Glomerular visceral epithelial cell (primary cell): ENCODE measurements at regions not wholly inside any gene's neighbourhood (a gene's known extent, or its start where the extent isn't known, plus 50 kb on each side); places are given as distances from the start of the nearest gene placed in this dataset.
A peak's percentile ranks its signal among the peaks of the same experiment; 100 is the strongest.
"Not testable (repeated sequence)": the region's sequence is repeated elsewhere in the genome, so short reads cannot be mapped to it uniquely, and the experiment has no call there.

Experiments
- DNase-seq: peaks from one replicate; pipeline ENCODE4 v3.0.0-alpha.2; 2016; ENCODE audit errors: extremely low spot score

DNA sequence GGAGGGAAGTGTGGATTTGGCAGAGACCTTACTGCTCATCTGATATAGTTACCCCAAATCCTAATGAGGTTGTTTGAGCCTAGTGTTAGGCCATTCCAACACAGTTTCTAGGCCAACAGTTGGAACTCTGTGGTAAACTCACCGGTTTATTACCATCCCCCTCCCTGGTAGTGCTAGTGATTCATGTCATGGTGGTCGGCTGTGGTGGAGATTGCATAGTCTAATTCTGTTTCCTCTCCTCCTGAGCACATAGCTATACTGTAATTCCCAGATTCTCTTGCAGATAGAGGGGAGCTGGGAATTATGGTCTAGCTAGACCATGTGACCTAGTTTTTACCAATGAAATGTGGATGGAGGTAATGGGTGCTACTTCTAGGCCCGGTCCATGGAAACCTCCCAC is 123.7 kb upstream of the KIF26B start:
- peak; percentile 24 for DNase-seq

DNA sequence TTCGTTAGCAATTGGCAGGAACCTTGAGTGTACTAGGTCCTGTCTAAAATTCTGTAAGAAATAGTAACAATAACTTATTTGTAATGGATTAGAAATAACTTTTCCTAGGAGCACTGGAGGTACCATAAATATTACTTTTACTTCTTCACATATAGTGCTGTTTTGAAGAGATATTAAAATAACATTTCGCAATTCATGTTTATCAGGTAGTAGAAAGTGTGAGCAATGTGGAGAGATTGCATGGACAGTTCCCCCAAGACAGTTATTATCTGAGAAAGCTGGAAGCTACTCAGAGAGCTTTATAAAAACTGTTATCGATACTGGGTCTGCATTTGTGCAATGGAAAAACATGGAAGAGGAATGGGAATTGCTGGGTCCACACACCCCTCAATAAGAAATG is 128.5 kb upstream of the KIF26B start:
- no peak for DNase-seq

DNA sequence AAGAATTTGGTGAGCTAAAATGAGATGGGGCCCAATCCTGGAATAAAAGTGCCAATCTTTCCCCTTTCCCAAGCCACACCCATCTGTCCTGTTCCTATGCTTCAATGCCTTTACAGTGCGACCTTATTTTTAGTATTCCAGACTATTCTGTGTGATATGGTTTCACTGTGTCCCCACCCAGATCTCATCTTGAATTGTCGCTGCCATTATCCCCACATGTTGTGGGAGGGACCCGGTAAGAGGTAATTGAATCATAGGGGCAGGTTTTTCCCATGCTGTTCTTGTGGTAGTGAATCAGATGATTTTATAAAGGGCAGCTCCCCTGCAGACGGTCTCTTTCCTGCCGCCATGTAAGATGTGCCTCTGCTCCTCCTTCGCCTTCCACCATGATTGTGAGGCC is 129.3 kb upstream of the KIF26B start:
- DNase-seq: no peak

DNA sequence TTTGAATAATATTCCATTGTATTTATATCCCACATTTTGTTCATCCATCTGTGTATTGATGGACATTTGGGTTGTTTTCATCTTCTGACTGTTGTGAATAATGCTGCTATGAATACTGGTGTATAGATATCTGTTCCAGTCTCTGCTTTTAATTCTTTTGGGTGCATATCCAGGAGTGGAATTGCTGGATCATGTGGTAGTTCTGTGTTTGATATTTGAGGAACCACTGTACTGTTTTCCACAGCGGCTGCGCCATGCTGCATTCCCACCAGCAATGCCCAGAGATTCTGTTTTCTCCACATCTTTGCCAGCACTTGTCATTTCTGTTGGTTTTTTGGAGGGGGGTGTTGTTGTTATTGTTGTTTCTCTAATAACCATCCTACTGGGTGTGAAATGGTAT is 131.6 kb upstream of the KIF26B start:
- DNase-seq: no peak

DNA sequence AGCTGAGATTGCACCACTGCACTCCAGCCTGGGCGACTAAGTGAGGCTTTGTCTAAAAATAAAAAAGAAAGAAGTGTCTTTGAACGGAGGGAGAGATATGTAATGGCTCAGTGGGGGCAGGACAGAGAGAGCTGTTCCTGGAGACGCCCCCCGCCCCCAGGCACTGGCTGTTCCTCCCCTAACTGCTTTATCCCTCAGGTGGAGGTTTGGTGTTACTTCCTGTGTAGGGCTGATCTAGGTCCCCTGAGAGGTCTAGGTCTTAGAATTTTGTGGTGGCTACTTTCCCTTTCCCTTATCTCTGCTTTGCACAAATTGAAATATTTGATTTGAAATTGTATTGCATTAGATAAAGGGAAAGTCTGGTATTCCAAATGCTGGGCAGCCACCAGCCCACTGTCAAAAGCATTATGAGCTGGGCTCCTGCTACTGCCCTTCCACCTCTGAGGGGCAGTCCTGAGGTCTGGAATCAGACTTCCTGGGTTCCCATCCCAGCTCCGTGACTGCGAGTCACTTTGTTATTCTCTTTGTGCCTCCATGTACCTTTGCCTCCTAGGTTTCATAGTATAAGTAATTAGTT is 134.8 kb upstream of the KIF26B start:
- DNase-seq: no peak

DNA sequence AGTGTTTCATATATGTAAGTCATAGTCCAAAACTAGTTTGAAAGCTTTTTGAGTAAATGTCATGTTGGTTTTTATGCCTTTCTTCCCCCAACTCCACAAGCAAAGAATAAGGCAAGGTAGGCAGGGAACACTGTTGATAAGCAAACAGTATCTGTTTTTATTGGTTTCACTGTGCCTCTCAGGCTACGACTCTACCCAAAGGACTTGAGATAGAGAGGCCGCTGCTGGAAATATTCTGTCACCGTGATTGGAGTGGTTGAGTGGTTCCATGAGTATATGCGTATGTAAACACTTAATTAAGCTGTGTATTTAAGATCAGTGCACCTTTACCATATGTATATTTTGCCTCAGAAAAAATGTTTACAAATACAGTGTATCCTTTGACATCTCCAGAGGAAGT is 138.1 kb upstream of the KIF26B start:
- DNase-seq: no peak

DNA sequence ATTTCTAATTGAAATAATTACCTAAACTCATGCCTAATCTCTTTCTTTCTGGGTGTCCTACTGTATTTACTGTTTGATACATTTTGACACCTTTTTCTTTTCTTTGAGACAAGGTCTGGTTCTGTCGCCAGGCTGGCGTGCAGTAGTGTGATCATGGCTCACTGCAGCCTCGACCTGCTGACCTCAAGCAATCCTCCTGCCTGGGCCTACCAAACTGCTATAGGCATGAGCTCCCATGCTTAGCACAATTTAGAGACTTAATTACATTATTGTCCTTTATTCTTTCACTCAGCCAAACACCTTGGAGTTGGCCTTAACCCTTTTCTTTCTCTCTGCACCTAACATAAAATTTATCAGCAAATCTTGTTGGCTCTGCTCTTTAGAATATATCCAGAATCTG is 139.8 kb upstream of the KIF26B start:
- no peak for DNase-seq

DNA sequence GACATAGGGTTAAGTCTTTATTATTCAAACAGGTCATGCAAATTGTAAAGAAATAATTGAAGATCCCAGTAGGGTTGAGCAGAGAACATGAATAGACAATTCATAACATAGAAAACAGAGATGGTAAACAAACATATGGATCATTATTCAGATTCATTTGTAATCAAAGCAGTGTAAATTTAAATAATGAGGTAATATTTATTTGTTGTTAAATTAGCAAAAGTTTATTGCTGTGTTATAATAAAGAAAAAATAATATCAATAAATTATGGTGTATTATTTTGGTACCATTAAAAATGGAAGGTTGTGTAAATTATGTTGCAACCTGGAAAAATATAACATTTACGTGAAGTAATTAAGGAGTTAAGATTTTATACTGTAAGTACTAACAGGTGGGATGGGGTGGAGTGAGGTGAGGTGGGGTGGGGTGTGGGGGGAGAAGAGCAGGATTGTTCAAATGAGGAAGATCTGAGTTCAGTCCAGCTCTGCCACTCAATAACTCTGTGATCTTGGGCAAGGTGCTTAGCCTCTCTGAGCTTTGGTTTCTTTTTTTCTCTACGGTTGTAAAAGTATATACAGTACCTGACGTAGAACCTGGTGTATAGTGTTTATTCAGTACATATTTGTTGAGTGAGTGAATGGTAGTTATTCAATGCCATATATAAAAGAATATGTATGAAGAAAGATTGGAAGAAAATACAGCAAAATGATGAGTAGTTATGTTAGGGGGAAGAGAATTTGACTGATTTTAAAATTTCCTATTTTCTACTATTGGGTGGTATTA is 140.3 kb upstream of the KIF26B start:
- no peak for DNase-seq

DNA sequence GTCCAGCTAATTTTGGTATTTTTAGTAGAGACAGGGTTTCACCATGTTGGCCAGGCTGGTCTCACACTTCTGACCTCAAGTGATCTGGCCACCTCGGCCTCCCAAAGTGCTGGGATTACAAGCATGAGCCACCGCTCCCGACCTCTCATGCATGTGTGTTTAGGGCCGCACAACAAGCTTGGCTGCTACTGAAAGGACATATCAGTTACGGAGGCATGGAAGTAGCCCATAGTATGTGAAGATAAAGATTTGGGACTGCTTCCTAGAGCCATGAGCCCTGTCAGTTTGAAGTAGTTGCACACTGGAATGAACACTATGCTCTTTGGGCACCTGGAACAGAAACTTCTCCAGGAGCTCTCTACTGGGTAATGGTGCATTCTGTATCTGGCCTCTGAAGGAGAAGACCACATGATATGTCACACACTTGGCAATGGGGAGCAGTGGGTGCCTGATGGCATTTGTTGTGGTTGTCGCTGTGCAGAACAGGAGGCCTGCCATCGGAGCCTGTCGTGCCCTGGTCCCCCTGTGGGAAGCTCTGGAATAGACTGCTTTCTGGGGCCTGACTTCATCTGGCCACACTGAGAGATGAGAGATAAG is 144.7 kb upstream of the KIF26B start:
- DNase-seq: no peak

DNA sequence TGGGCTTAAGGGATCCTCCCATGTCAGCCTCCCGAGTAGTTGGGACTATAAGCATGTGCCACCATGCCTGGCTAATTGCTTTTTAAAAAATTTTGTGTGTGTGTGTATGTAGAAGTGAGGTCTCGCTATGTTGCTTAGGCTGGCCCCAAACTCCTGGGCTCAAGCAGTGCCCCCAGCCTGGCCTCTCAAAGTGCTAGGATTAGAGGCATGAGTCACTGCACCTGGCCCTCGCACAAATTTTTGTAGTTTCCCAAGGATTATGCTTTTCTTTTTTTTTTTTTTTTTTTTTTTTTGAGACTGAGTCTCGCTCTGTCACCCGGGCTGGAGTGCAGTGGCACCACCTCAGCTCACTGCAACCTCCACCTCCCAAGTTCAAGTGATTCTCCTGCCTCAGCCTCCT is 144.4 kb upstream of the HNRNPU start:
- no peak for DNase-seq

DNA sequence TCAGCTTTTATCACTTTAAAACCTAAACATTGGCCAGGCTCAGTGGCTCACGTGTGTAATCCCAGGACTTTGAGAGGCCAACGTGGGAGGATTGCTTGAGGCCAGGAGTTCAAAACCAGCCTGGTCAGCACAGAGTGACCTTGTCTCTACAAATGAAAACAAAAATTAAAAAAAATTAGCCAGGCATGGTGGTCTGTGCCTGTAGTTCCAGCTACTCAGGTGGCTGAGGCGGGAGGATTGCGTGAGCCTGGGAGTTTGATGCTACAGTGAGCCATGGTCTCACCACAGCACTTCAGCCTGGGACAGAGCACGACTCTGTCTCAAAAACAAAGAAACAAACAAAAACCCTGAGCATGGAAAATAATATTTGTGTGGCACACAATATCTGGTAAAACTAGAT is 143.5 kb upstream of the HNRNPU start:
- DNase-seq: no peak

DNA sequence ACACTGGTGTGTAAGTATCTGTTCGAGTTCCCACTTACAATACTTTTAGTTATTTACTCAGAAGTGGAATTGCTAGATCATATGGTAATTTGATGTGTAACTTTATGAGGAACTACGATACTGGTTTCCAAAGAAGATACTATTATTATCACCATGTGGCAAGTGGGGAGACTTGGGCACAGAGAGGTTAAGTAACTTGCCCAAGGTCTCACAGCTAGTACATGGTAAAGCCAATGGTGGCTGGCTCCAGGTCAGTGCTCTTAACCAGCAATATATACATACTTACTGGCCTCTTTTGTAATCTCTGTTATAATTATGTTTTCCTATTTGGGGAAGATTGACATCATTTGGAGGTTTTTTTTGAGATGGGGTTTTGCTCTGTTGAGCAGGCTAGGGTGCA is 138.9 kb upstream of the HNRNPU start:
- no peak for DNase-seq

DNA sequence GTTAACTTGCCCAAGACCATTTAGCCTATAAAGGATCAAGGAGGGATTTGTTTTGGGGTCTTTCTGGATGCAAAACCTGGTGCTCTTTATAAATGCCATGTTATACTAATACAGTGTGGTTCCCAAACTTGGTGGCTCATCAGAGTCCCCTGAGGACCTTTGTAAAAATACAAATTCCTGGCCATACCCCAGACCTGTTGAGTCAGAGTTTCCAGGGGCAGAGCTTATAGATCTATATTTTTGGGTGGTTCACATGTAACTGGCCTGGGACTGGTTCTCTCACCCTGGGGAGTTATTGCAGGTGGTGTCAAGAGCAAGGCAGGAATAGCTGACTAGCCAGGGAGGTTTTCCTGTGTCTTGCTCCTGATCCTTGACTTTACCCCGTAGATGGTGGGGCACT is 136.9 kb upstream of the HNRNPU start:
- no peak for DNase-seq

DNA sequence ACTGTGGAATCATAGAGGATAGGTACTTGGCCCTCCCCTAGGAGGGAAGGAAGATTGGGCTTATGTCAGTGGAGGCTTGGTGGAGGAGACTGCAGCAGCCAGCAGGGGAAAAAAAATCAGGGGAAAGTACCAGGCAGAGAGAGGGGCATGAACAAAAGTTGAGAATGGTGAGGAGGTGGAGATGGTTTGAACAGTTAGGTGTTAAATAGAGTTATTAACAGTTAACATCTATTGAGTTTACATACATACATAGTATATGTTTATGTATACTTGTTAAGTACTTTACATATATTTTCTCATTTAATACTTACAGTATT is 136.5 kb upstream of the HNRNPU start:
- no peak for DNase-seq

DNA sequence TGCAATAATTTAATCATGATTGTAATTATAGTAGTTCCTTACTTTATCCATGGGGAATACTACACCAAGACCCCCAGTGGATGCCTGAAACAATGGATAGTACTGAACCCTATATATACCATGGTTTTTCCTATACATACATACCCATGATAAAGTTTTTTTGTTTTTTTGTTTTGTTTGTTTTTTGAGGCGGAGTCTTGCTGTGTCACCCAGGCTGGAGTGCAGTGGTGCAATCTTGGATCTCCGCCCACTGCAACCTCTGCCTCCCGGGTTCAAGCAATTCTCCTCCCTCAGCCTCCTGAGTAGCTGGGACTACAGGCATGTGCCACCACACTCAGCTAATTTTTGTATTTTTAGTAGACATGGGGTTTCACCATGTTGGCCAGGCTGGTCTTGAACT is 135.3 kb upstream of the HNRNPU start:
- not testable (repeated sequence) for DNase-seq

DNA sequence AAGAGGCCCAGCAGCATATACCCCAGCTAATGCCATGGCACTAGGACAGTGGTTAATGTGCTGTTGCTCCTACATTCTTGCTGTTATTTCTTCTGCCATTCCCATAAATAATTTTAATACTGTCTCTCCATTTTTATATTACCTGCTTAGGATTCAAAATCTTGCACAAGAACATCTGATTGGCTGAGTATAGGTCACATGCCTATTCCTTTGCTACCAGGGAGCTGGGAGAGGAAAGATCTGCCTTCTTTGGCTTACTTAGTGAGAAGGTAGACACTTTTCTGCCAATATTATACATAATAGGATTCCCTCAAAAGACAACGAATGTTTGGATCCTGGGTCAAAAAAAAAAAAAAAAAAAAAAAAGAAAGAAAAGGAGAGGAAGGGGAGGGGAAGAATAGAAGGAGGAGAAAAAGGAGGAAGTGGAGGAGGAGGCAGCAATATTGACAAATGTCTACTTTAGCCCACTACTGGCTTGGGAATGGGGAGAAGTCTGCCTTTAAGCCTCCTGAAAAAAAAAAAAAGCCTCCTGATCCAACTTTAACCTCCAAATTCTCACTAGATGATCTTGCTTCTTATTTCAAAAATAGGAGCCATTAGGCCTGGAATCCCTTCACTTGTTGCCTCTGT is 134.5 kb upstream of the HNRNPU start:
- DNase-seq: no peak

DNA sequence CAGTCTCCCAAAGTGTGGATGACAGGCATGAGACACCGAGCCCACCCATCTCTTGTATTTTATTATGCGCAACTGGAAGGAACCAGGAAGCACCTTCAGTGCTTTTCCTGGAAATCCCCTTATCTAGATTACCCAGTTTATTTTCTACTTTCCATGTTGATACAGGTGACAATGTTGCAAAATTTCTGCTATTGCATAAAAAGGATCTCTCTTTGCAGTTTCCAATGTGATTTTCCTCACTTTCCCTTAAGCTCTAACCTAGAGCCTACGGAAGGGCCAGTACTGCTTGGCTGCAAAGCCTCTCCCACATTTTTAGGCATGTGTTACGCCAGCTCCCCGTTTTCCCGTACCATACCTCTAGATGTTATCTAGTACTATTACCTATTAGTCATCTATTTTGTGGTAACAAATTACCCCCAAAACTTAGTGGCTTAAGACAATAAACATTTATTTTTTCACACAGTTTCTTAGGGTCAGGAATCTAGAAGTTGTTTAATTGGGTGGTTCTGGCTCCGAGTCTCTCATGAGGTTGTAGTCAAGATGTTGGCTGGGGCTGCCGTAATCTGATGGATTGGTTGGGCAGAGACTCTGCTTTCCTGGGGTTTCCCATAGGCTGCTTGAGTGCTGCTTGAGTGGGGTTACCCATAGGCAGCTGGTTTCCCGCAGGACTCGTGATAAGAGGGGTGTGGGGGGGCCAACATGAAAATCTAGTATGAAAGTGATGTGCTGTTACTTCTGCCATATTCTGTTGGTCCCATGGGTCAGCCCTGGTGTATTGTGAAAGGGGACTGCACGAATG is 131.5 kb upstream of the HNRNPU start:
- no peak for DNase-seq

DNA sequence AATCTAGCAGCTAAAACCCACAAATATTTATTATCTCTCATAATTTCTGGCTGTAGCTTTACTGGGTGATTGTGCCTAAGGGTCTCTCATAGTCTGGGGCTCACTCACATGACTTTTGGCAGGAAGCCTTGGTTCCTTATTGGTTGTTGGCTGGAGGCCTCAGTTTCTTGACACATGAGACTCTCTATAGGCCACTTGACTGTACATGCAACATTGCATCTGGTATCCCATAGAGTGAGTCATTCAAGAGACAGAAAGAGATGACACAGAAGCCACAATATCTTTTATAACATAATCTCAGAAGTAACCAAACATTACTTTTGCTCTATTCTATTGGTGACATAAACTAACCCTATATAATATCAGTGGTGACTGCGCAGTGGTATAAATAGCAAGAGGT is 128.5 kb upstream of the HNRNPU start:
- no peak for DNase-seq

DNA sequence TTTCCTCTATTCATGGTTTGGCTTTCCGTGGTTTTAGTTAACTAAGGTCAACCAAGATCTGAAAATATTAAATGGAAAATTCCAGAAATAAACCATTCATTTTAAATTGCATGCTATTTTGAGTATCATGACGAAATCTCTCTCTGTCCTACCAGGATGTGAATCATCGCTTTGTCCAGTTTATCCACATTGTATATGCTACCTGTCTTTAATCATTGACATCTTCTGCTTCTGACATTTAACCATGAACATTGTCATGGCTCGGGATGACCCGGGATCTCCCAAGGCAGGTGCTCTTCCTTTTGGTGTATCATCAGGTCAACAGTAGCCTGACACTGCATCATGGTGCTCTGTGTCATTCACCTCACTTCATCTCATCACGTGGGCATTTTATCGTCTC is 125.5 kb upstream of the HNRNPU start:
- DNase-seq: peak; percentile 63

DNA sequence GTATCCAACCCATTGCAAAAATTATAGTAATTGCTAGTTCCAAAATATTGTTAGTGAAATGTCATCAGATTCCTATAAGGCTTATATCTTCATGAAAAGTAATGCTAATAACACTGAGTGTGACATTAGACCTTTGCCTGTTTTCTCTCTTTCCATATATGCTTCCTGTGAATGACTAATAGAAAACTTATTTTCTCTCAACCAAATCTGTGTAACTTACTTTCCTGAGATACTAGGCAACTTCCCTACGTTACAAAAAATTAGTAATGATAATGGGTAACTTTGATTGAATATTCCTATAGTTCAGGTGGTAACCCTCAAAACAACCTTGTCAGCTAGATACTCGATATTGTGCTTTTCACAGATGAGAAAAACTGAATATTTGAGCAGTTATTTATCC is 124.2 kb upstream of the HNRNPU start:
- no peak for DNase-seq

DNA sequence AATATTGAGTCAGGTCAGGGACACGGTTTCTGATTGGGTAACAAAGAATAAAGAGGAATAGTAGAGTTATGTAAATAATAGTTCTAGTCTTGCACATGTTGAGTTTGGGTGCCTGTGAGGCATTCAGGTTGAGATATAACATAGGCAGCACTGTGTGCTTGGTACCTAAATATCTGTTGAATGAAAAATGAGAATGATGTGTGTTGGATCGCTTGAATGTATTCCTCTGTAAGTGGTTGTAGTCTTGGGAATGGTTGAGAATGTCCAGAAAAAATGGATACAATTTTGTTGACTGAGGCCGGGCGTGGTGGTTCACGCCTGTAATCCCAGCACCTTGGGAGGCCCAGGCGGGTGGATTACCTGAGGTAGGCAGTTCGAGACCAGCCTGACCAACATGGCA is 116.3 kb upstream of the HNRNPU start:
- no peak for DNase-seq

DNA sequence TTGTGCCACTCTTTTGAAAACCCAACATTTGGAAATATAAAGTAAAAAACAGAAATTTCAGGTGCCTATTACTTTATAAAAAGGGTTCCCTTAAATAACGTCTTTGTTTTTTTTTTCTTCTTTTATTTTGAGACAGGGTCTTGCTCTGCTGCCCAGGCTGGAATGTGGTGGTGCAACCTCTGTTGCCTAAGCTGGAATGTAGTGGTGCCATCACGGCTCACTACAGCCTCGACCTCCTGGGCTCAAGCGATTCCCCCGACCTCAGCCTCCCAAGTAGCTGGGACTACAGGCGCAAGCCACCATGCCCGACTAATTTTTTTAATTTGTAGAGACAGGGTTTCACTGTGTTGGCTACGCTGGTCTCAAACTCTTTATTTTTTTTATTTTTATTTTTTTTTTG is 110.2 kb upstream of the HNRNPU start:
- DNase-seq: no peak
